GM19324 (cell line): ENCODE measurements at regions not wholly inside any gene's neighbourhood (a gene's known extent, or its start where the extent isn't known, plus 50 kb on each side); places are given as distances from the start of the nearest gene placed in this dataset.
"Not testable (repeated sequence)": the region's sequence is repeated elsewhere in the genome, so short reads cannot be mapped to it uniquely, and the experiment has no call there.

ENCODE experiments used
- ATAC-seq: cut with Tn5 transposase; IDR thresholded peaks from one replicate; pipeline ENCODE4 v1.9.1; 2021; ENCODE audit warnings: mild to moderate bottlenecking, moderate library complexity; ENCODE audit not compliant: unreplicated experiment, low FRiP score

DNA sequence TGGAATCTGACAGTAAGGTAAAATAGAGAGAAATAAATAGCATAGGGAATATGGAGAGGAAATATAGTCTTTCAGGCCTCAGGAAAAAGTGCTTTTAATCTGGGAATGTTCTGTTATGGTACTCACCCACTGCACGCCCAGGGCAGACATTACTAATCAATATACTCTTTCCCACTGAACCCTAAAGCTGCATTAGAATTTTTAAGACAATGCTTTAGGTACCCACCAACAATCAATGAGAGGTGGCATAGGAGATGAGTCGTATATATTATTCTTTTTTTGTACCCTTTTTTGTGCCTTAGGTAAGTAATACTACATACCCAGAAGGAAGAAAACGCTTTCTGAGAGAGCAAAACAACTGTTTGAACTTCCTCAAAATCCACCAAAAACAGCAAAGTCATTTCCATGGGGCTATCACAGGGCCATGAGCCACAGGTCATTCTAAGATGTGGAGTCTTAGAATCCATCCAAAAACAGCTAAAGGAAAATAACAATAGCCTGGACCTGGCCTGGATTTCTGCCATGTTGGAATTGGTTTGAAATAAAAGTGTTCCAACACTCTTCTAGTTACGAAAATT lies 542.1 kb downstream of the XYLT1 start:
- ATAC-seq = no peak

DNA sequence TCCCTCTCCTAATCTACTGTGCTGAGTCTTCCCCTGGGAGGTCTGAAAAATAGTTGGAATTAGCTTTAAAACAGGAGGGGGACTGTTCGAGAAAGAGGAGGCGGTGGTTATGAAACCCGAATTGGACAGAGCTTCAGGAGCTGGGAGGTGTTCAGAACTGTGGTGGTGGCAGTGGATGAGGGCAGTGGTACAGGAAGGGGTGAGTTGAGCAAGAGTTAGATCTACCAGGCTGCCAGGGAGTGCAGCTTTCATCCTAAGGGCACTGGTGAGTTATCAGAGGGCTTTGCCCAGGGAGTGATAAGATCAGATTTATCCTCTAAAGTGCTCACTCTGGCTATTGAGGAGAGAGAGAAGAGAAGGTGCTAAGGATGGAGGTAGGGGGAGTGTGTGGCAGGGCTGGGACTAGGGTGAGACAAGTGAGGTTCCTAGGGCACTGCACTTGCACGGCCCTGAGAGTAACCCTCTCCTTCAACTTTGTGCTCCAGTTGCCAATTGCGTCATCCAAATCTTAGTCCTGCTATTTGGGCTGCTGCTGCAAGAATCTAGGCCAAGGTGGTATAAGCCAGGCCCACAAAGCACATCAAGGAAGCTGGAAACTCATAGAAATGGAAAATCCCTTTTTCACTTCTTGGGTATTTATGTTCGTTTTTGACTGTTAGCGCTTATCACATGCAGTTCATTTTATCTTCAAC lies 540.3 kb downstream of the XYLT1 start:
- ATAC-seq = no peak

DNA sequence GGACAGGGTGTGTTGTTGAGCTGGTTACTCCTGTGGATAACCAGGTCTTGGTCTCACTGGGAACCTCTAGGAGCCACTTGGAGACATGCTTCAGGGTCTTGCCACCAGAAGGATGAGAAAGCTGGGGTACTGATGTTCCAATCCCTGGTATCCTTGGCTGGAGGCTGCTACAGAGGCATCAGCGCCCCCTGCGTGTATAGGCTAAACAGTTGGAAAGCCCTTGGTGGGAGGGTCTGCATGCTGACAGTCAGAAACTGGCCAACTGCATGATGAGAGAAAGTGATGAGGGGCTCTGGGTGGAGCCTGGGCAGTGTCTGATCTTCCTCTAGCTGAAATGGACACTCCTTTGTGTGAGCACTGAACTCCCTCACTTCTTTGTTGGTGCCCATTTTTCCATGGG lies 536.9 kb downstream of the XYLT1 start:
- no peak for ATAC-seq

DNA sequence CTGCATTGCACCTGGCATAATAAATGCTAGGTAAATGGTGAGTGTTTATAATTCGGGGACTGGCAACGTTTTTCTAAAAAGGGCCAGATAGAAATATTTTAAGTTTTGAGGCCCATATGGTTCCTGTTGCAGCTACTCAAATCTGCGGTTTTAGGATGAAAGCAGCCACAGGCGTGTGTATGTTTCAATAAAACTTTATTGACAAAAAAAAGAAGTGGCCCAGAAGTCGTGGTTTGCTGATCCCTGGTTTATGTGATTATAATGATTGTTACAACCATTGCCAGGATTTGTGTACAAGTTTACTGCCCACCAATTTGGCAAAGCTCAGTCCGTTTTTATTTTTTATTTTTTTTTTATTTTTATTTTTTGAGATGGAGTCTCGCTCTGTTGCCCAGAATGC lies 536.1 kb downstream of the XYLT1 start:
- no peak for ATAC-seq

DNA sequence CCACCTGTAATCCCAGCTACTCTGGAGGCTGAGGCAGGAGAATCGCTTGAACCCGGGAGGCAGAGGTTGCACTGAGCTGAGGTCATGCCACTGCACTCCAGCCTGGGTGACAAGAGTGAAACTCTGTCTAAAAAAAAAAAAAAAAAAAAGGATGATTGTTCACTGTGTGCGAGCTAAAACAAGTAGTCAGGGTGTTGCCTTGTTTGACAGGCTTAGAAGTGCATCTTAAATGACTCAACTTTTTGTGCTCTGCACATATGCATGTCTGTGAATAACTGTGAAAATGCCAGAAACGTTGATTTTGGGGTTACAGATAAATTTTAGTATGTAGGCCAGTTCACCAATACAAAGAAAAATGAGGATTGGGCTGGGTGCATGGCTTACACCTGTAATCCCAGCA lies 534.9 kb downstream of the XYLT1 start:
- ATAC-seq = not testable (repeated sequence)

DNA sequence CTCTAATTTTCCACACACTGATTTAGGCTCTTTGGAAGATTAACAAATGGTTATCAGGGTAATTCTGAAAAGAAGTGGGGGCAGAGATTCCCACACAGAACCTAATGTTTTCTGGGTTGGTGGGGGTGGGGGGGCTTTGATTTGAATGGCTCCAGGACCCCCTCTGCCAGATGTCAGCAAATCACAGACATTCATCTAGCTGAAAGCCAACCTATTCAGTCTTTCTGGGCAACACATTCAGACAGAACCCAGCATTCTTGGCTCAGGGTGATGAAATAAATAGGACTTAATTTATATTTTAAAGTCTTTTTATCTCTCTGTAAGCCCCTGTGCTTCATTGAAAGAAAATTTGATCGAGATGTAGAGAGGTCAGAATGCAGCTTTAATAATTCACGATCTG lies 533.2 kb downstream of the XYLT1 start:
- no peak for ATAC-seq

DNA sequence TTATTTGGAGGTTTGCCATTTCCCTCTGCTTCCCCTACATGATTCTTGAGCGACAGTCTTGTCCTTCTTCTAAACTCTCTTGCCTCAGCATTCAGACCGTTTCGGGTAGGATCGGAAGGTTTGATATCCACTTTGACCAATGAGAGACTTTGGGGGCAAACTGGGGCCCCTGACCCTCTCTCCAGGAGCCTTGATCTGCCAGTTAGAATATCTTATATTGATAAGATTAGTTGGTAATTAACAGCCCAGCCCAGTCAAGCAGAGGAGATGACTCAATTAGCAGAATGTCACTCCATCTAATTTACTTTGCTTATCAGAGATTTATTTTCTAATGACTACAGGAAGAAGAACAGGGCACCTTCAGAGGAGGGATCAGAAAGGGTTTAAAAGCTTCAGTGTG lies 532.8 kb downstream of the XYLT1 start:
- ATAC-seq = no peak

DNA sequence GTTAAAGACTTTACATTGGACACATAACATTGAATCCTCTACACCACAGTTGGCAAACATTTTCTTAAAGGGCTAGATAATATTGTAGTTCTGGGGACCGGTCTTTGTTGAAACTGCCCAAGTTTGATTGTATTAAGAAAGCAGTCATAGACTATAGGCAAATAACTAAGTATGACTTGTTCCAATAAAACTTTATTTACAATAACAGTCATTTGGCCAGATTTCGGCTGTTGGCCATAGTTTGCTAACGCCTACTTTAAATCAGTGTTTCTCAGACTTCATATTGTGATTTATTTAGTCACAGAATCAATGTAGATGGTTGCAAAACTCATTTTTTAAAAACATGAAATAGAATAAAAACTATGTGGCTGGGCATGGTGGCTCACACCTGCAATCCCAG lies 531.8 kb downstream of the XYLT1 start:
- ATAC-seq = no peak

DNA sequence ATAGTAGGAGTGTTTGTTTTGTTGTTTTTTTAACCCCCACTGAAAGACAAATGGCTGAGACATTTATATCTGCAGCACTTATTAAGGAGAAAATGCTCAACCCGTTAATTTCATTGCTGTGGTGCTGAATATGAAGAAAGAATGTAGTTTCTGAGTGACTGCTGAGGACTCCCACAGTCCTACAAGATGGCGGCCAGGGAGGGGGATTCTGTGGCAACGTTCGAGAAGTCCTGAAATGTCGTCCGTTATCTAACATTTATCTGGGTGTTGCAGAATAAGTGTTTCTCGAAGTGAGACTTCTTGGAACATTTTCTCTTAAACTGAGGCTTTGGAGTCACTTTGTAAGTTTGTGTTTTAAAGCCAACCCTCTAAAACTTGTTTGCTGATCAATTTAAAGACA lies 530.4 kb downstream of the XYLT1 start:
- no peak for ATAC-seq

DNA sequence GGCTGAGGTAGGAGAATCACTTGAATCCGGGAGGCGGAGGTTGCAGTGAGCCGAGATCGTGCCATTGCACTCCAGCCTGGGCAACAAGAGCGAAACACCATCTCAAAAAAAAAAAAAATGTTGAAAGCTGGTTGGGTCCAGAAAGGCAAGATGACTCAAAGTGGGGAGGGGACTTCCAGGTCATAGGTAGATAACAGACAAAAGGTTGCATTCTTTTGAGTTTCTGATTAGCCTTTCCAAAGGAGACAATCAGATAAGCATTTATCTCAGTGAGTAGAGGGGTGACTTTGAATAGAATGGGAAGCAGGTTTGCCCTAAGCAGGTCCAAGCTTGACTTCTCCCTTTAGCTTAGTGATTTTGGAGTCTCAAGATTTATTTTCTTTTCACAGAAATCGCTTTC lies 527.9 kb downstream of the XYLT1 start:
- not testable (repeated sequence) for ATAC-seq

DNA sequence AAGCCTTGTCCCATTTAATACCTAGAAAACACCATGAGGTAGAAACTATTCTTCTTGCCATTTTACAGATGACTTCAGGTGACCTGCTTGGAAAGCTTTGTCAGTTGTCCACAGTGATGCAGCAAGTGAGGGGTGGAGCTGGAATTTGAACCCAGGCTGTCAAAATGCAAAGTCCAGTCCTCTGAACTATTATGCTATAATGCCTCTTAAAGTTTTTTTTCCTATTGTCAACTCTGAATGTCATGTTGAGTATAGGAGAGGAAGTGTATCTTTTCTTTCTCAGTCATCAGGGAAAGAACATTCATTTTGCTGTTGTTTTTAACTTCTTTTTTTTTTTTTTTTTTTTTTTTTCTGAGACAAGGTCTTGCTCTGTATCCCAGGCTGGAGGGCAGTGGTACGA lies 525.6 kb downstream of the XYLT1 start:
- no peak for ATAC-seq

DNA sequence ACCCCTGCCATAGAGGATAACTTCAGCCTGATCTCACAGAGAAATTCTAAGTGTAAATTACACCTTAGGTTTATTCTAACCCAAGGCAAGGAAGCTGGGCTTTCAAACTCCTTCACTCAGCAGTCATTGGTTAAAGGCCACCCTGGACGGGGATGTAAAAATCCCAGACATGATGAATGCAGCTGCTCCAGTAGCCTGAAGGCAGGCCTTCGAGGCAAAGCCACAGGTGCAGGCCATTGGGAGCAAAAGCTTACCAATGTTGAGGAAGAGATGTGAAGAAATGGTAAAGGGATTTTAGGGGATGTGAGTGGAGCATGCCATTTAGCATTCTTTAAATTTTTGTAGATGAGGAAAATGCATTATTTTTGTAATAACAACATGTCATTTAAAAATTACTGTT lies 514.4 kb downstream of the XYLT1 start:
- no peak for ATAC-seq

DNA sequence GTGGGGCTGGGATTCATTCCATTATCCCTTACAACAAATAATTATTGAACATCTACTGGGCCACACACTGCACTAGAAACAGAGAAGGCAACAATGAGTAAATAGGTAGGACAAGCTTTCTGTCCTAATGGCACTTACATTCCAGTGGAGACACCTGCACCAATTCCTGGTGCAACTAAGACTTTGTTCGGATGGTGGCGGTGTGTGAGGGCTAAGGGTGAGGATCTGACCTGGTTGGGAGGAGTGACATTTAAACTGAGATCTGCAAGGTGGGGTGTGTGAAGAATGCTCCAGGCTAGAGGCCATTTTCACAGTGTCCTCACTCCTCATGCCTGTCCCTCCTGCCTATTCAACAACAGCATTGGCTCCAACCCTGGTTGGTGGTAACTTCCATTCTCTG lies 510.0 kb downstream of the XYLT1 start:
- no peak for ATAC-seq

DNA sequence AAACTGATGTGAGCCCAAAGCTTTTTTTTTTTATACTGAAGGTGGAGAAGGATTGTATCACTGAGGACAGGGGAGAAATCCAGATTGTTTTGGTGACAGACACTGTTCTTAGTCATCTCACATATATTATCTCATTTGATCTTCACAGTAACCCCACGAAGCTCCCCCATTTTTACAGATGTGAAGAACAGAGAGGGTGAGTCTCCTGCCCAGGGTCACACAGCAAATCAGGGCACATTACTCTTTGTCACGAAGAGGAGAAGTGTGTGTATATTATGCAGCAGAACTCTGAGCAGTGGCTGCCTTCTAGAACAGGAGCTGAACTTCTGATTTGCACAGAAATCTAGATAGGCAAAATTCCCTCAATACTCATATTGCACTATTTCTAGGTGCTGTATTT lies 504.3 kb downstream of the XYLT1 start:
- no peak for ATAC-seq

DNA sequence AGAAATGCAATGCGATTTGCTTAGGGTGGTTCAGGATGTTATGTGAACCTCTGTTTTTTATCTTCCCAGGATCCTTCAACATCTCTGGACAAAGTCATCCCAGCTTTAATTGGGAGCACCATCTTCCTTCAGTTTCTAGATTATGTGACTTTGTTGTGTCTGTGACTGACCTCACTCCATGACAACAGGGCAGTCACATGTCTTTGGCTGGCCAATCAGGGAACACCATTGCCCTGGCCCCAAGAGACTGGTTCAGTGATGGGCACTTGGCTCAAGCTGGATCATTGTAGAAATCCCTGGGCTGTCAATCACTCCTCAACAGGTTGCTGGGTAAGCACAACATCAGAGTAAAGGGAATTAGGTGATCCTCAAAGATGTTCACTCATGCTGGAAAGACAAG lies 499.7 kb downstream of the XYLT1 start:
- no peak for ATAC-seq

DNA sequence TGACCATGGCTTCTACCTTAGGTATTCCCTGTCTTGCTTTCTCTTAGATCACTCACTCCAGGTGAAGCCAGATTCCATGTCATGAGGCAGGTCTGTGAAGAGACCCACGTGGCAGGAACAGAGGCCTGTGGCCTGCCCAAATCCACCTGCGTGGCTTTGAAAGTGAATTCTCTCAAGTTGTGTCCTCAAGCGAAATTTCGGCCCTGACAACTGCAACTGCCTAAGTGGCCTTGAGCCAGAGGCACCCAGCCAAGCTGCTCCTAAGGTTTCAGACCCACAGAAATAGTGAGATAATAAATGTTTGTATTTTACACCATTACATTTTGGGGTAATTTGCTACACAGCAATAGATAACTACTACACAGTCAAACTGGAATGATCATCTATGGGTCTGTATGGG lies 497.9 kb downstream of the XYLT1 start:
- no peak for ATAC-seq

DNA sequence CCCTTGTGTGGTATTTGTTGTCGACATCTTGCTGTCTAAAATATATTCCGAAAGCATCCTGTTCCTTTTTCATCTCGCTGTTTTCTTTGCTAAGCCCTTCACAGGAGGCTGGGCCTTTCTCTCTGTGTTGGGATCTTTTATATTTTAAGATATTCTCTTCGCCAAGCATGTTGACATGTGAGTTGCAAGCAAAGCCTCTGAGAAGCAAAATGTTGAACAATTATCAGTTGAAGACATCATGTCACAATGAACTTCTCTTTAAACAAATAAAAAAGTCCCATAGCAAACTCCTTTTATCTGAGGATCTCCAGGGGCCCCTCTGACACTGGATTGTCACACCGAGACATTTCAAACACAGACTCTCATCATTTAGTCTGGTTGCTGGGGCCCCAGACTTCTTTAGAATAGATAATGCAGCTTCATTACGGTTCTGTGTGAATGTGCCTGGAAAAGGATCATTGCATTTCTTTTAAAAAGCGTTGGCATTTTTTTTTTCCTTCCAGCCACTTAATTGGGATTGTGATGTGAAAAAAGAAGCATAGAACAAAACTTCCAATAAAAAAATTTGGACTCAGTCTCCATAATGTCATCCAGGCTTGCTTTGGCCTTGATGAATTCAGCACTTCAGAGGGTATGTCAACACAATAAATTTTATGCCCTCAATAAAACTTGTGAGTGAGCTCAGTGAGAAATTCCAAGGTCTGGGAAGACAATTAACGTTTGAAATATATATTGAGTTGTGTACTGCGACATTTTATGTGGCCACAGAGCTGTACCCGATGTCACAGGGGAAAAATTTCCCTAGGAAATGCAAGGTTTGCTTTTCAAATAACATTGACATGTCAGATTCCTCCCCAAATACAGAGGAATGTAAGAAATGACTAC lies 496.8 kb downstream of the XYLT1 start:
- ATAC-seq = no peak

DNA sequence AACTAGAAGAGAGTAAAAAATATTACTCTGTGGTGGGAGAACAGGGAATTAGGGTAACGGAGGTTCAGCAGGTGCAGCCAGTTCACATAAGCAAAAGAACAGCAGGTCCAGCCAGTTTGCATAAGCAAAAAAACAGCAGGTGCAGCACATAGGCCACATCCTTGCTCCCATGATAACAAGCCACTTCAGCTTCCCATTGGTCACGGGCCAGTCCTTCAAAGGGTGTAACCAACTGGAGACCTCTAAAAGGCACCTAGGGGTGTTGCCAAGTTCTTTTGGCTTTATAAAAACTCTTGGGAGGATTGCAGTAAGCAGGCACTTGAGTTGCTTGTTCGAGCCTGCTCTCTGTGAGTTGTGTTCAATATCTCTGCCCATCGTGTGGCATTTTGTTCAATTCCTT lies 488.1 kb downstream of the XYLT1 start:
- no peak for ATAC-seq

DNA sequence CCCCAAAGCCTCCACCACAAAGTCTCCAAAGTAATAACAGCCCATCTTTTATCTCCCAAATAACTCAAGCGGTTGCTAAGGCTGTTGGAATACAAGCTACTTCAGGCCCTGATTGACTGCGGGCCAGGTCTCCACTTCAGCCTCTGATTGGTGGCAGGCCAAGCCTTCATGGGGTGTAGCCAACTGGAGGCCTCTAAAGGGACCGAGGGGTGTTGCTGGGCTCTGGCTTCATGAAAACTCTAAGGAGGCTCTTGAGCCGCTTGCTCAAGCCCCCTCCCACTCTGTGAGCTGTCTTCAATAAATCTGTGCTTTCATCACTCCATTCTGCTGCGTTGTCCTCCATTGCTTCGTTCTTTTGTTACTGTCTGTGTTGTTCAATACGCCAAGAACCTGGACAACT lies 487.2 kb downstream of the XYLT1 start:
- ATAC-seq = no peak

DNA sequence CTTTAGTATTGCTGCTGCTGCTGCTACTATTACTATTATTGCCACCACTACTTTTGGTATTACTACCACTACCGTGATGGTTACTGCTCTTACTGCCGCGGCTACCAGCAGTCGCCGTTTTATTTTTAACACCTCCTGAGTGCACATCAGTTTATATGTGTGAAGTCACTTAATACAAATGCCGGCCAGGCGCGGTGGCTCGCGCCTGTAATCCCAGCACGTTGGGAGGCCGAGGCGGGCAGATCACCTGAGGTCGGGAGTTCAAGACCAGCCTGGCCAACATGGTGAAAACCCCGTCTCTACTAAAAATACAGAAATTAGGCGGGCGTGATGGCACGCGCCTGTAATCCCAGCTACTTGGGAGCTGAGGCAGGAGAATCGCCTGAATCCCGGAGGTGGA lies 486.7 kb downstream of the XYLT1 start:
- ATAC-seq = not testable (repeated sequence)

DNA sequence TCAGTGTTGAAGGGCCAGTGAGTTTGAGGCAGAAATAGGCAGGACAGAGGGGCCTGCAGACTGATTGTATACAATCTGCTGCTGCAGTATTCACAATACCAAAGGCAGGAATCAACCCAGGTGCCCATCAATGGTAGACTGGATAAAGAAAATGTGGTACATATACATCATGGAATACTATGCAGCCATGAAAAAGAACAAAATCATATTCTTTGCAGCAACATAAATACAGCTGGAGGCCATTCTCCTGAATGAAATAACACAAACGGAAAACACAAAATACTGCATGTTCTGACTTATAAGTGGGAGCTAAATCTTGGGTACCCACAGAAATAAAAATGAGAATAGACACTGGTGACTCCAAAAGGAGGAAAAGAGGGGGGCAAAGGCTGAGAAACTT lies 485.1 kb downstream of the XYLT1 start:
- no peak for ATAC-seq

DNA sequence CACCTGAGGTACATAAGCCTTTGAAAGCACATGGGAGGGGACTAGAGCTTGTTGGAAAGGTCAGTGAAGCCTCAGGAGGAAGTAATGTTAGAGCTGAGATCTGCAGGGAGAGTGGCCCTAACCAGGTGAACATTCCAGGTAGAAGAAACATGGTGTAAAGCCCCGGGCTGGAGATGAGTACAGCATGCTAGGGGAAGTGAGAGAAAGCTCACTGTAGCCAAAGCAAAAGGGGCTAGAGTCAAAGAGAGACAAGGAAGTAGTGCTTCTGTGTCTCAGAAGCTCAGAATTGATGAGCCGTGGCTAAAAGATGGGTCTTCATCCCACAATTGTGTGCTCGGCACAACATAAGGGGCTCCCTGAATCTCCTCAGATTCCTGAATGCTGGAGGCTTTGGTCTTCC lies 481.8 kb downstream of the XYLT1 start:
- ATAC-seq = no peak
